ENCODE measurements at regions not wholly inside any gene's neighbourhood (a gene's known extent, or its start where the extent isn't known, plus 50 kb on each side); places are given as distances from the start of the nearest gene placed in this dataset.

DNA sequence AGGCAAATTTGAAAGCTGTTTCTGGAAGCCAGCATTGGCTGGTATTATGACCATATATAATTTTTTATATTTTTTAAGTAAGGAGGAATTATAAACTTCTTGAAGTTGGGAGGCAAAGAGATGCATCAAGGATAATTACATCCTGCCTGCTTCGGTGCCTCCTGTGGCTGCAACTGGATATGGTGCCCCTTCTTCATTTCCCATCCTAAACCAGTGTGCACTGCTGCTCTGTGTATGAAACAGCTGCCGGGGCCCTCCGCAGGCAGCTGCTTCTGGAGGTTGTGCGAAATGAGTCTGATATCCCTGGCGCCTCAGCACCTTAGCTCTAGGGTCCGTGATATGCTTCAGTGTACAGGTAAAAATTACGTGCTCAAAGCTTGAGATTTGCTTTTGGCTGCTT, 304.2 kb downstream of the ENC1 start:
- peak; percentile 79 for DNase-seq

DNA sequence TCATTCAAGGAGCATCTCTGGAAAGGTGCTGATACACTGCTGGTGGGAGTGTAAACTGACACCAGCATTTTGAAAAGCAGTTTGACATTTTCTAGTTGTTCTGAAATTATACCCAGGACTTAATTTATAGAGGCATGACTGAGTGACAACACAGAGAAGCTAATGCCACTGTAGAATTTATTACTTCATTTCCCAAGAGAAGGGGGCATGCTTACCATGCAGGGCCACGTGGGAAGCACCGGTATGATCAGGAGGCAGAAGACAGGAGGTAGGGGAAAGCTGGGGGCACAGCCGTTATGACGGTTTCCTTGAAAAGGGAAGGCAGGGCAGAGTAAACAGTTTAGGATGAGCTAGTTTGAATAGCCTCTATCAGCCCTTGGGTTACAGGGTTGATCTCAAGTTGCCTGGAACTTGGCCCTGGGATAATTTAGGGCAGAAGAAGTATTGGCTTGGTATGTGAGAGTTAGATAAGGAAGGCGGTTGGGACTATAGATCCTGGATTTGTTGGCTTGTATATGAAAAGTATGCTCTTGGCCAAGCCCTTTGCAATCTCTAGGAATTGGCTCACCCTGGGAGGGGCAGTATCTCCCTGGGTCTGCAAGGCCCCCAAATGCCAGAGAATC, 305.7 kb downstream of the ENC1 start:
- peak; percentile 88 for DNase-seq

DNA sequence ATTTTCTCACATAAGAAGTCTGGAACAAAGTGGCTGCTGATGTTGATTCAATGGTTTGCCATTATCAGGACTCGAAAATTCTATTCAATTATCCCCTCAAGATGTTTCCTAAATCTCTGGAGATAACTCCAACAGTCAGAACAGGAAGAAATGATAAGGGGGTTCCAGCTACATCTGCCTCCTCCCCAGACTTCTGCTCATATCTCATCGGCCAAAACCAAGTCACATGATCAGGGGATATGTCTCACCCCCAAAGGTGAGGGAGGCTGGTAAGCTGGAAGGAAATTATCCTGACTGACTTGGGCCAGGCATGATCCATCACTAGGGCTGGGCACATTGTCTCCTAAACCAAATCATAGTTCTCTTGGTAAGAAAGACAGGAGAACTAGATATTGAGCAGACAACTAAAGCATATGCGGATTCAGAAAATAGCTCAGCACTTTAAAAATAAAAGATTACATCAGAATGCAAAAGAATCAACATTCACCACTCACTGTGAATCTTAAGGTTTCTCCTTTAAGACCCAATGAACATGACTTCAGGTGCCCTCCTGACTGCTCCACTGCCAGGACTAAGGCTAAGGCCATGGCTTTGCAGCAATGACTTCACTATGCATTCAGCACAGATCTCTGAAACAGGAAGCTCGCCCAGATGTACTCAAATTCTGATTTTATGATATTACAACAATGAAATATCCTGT, 306.3 kb downstream of the ENC1 start:
- DNase-seq: no peak

DNA sequence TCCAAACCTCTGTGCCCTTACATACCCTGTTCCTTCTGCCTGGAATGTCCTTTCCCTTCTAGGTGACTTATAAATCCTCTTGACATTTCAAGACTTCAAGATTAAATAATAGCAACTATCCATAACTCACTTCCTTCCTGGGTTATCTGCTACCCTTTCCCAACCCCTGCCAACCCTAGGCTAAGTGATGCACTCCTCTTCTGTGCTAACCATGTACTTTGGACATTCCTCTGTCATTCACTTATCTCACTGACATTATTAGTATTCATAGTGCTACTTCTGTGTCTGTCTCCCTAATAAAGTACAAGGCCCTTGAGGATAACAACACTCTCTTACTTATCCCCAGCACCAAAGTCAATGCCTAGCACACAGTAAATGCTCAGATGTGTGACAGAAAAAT, 307.1 kb downstream of the ENC1 start:
- DNase-seq: no peak

DNA sequence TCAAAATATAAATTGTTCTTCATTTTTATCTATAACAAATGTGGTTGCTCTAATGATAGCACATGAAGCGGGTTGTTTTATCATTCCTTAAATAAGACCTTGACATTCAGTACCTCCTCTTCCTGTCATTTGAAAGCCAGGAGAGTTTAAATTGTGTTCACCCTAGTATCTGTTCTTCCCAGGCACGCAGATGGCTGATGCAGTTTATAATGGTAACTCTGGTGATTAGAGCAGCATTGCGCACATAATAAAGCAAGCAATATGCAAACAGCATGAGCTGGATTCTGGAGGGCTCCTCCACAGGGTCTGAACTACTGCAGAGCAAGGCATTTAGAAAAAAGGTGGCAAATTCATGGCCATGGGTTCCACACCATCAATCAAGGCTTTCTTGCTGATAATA, 307.8 kb downstream of the ENC1 start:
- peak; percentile 40 for DNase-seq

DNA sequence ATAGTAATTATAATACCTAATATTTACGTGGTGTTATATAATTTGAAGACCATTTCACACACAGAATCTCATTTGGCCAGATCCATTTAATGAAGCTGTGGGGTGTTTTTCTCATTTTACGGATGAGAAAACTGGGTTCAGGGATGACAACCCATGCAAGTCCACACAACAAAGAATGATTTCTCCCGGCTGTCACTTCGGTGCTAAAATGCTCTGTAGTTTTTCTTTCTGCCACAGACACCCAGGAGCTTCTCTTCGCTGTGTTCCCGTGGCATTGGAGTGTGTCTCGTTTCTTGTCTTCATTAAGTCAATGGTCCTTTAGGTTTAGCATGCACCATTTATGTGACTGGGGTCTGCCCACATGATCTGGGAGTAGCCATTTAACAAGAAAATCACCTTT, 308.5 kb downstream of the ENC1 start:
- no peak for DNase-seq

DNA sequence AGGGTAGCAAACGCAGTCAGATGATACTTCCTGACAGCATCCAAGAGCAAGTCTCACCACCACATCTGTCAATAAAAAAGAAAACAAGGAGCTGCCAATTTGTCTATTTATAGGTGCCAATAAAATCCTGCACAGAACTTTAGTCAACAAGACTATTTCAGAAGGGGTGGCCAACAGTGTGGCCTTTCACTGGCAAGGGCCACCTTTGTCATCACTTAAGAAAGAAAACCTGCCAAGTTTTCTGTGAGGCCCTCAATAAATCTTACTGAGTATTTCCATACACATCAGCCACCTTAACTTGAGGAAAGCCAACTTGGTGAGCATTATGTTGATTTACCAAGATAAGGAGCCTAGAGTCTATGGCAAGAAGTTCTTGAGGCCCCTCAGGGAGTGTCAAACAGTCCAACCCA, 312.3 kb downstream of the ENC1 start:
- peak; percentile 43 for DNase-seq

DNA sequence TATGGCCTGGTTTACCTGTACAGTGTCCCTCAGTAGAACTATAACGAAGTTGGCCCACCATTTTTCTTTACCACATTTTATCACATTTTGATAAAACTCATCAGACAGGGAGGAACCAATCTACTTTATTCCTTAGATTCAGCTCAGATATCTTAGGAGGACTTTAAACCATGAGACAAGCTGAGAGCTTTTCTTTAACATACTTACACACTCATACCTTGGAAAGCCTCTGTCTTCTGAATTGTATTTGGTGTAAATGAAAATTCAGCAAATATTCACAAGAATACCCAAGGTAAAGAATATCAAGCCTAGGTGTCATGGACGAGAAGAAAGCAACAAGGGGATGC, 313.2 kb downstream of the ENC1 start:
- no peak for DNase-seq

DNA sequence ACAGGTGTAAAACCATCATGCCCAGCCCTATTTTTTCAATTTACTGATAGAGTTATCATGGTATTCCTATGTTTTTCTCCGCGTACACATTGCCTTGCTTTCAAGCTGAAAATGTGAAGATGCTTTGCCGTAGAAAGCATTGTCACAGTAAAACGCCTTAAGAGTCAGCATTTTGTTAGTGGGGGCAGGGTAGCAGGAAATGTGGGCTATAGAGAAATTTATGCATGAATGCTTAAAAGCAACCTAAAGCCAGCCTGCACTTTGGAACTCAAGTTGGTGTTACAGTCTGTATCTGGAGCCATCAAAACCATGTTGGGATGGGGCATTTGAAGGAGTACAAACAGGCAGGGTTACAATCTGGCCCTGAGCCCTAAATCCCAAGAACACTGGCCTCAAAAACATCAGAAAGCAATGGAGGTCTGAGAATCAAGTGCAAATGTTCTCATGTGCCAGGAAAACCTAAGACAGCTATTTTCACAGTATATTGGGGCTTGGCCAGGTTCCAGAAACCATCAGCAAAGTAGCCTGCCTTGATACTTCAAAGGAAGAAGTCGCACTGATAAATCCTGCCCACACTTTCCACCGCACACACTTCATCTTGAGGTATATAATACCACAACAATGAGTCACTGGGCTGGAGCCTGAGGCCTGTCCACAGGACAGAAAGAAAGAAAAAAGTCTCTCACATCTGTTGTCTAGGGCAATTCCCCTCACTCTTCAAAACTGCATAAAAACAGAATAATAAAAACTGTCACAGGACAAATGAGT, 313.8 kb downstream of the ENC1 start:
- peak; percentile 88 for DNase-seq

DNA sequence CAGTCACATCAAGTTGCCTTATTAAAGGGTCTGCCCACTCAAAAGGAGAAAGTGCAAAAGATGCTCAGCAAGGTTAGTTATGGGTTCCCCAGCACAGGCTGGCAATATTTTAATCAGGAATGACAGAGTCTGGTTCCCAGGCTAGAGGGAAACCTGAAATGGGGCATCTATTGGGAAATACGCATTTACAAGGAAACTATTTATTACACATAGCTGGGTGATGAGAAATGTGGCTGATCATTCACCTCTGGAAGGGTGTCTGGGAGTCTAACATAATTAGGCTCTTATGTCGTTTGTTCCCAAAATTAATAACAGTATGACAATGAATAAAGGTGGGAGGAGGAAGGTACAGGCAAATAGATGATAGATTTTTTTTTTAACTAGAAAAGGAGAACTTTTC, 314.7 kb downstream of the ENC1 start:
- no peak for DNase-seq

DNA sequence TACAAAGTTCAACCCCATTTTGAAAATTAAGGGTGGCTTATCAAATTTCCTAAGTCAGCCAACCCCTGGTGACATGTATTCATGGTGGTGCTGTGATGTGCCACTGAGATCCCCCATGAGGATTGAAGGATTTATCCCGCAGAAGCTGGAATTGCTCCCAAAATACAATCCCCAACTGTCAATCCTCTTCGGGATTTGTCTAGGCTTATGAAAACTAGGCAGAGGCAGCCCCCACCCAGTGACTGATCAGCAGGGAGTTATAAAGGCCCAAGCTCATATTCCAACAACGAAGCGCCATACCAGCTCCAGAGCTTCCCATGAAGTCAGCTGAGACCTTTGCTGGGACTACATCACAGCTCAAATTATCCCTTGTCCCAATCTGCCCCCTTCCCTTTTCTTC, 316.0 kb downstream of the ENC1 start:
- DNase-seq: no peak

DNA sequence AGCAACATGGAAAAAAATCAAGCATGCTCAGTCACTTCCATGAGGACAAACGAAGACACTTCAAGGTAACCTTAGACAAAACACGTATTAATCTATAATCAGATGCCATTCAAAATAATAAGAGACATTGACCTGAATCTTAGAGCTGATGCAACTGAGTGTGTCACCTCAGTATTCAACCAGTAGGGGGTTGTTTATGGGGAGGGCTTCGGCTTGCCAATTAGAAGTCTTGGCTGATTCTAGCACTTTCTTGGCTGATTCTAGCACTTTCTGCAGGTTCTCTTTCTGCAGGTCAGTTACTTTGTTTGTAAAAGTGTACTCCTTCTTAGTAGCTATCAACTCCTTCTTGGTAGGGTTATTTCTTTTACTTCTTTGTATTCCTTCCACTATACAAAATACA, 317.6 kb downstream of the ENC1 start:
- DNase-seq: no peak

DNA sequence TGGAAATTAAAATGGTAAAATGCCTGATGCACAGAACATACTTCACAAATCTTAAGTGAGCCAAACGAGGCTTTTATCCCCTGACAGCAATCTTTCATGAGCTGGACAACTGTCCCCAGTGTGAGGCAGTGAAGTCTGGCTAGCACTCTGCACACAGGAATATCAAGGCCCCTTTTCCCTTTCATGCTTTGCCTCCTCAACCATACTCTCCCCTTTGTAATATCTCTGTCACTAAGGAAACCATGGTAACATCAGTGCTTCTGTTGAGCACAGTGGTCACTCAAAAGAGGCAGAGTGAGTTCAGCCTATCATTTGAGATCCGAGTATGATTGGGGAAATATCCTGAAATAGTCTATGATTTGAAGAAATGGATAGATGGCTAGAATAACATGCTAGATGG, 318.3 kb downstream of the ENC1 start:
- DNase-seq: peak; percentile 46

DNA sequence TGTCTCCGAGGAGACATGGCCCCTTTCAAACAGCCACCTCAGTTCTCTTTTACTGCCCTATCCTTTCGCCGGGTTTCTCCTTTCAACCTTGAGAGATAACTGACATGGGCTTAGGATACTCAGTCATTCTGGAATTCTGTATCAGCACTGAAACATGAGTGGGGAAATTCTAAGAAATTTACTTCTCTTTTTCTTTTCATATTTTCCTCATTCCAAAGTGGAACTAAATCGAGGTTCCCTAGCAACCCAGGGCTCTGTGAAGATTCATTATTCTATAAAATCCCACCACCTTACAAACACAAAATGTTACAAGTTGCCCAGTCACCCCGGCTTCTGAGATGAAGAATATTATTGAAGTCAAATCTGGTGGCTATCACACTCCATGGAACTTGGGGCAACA, 319.2 kb downstream of the ENC1 start:
- DNase-seq: no peak

DNA sequence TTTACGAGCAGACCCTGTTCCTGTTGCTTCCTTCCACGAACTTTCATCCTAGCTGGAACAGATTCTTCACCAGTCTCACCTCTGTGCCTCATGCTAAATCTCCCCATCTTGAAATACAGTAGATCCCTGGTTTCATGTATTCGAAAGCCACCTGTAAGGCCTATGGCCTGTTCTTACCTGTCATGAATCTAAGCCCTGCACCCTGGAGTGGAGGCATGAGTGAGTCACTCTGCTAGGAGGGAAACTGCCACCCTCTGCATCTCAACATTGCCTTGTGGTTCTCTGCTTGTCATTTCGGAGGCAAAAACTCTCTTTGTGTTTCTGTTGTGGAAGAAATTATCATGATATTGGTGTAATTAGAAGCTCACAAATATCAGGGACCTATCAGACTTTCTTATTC, 320.0 kb downstream of the ENC1 start:
- DNase-seq: no peak

DNA sequence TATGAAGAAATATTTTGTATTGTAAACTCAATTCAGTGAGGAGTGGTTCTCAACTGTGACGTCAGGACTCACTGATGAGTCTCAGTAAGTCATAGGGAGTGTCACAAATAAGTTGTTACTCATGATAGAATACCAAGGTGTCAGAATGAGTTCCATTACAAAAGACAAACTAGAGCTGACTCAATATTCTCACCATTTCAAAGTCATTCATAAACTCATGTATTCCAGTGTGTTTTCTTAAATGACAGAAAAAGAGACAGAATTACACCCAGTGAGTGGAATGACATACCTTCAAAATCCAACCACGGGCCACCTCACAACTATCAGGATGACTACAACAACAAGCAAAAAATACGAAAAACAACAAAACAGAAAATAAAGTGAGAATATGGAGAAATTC, 321.5 kb downstream of the ENC1 start:
- no peak for DNase-seq

DNA sequence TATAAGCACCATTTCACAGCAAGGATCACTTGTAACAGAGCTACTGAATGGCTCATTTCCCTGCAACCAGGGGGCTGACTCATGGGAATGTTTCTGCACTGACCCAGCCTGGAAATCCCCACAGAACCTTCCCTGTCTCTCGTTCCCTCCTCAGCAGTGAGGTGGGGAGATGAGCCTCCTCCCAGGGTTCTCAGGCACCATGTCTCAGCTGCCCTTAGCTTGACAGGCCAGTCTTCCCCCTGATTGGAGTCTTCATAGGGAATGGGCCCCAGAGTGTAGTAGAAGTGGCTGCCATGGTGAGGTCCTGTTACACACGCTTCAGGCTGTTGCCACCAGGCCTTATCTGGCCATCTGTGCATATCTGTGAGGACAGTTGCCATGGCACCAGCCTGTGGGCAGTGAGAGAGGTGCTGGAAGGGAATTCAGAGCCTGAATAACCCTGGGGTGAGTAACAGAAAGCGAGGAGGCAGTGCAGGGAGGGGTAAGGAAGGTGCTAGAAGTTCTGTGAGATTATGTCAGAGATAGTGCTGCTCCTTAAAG, 324.4 kb downstream of the ENC1 start:
- DNase-seq: peak; percentile 92

DNA sequence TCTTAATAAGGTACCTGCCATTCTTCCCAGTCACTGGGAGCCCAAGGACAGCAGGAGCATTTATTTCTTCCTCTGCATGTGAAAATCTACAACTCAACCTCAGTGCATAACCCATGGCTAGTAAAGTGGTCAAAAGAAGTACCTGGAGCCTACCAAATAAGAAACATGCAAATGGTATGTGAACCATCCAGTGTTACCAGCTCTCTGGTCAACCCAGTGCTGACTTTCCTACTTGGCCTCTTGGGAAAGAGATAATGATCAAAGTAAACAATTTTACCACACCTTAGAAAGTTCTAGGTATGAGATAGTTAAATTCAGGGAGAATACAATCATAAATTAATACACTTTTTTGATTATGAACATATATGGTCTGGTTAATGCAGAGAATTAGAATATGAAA, 325.6 kb downstream of the ENC1 start:
- no peak for DNase-seq

DNA sequence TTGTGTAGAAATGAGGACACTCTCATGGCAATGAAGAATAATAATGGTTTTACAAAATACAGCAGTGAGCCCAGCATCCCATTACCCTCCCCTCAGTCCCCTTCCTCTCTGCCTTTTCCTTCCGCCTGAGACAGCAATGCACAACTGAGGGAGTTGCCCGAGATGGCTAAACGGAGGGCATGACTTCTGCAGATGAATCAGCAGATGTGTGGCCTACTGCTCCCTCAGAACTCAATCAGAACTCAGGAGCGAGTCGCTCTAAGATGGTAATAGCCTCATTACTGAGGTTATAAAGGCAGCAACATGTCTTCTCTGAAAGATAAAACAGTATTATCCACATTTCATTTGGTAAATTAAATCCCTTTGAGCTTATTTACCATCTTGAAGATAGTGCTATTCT, 326.6 kb downstream of the ENC1 start:
- DNase-seq: no peak

DNA sequence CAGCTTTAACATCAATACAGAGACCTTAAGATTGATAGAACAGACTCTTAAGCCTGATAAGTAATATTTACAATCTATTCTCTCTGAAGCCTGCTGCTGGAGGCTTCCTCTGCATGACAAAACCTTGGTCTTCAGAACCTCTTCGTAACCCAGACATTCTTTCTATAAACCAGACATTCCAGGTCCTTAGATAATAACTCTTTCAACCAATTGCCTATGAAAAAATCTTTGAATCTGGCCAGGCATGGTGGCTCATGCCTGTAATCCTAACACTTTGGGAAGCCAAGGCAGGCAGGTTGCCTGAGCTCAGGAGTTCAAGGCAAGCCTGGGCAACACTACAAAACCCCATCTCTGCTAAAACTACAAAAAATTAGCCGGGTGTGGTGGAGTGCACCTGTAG, 327.8 kb downstream of the ENC1 start:
- DNase-seq: no peak

DNA sequence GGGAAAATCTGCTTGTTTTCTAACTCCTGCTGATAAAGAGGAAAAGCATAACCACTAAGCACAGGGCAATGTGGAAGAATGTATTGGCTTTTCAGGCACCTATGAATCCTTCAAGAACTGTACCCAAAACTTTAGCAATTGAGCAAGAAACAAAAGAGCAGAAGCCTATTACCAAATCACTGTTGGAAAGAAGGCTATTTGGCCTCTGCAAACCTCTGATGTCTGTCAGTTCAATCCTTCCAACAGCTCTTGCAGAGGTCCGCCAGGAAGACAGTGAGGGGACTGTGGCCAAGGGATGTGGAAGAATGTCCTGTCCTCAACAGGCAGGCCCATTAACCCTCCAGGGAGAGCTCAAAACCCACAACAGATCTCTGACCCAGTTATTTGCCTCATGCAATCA, 328.6 kb downstream of the ENC1 start:
- no peak for DNase-seq

DNA sequence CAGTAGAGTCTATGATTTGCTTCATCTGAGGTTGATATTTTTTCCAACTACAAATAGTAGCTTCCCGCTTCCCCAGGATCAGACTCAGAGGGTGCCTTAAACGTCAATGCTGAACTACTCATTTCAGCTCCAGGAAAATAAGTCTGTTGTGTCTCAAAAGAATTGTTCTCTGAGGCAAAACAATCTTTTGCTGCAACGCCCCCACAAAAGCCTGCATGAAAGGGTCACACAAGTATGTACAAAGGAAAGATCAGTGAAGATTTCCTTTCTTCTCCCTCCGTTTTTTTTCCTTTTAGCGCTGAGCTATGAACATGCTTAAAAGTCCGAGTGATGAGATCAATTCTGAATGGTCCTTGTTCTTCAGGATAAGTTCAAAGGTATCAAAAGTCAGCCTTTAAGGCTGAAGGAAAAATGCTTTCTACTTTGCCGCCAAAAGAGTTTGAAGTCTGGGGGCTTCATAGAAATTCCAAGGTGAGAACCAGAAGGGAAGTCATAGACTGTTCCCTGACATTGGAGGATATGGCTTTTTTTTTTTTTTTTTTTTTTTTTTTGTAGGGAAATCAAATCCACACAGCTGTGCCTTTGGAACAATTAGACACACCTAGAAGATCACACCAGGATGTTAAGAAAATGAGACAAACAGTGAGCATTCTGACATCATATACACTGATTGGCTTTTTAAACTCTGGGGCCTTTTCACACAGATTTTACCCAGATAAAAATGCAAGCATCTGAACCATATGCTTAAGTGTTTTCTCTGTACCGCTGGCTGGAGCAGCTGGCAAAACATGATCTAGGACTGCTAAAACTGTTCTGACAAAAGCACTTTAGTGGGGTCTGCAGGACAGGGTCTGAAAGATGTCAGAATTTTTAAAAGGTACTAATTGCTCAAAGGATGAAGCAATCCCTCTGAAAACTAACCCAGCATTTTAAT, 329.3 kb downstream of the ENC1 start:
- peak; percentile 59 for DNase-seq

DNA sequence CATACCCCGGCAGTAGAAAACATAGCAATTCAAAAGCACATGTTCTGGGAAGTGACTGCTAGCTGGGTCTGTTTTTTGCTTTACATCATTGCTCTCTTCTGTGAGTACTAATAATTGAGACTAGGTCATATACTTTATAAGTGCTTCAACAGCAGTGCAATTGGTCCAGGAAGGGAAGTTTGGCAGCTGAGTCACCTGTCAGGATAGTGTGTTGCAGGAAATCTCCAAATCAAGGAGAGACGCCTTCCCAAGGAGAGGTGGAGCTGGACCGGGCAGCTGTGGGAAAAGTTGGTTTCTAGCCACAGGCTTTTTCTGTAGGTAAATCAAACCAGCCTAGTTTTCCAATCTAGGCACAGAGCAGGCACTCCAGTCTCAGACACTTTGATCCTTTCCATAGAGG, 330.1 kb downstream of the ENC1 start:
- DNase-seq: no peak

Data from NCI-H69 (cell line).